Common myeloid progenitor, CD34-positive (primary cell): ENCODE measurements at regions not wholly inside any gene's neighbourhood (a gene's known extent, or its start where the extent isn't known, plus 50 kb on each side); places are given as distances from the start of the nearest gene placed in this dataset.

Experiments
- CTCF ChIA-PET: fragments of 350-600 bp; sonication (Branson Sonifier 250); formaldehyde crosslinking; loops from one replicate; lab custom pipeline; 2021; ENCODE audit warnings: antibody characterized with exemption; lab: Charles Lee
- POLR2A ChIA-PET: fragments of 350-600 bp; sonication (Branson Sonifier 250); formaldehyde crosslinking; loops from one replicate; lab custom pipeline; 2021; ENCODE audit warnings: antibody characterized with exemption; lab: Charles Lee
- DNase-seq, 3 donors: peaks; one replicate each; pipeline versions ENCODE4 v3.0.0 to v3.0.0-alpha.2; 2013
- H3K27ac ChIP-seq, 2 experiments: 1 replicate in 1 of 2; 2 replicates in 1 of 2; pipeline ENCODE4 v1.7.0; 2013; ENCODE audit warnings: inconsistent platforms in 2 of 2, low read length in 2 of 2, mild to moderate bottlenecking in 2 of 2, low read depth in 1 of 2, moderate library complexity in 1 of 2; ENCODE audit not compliant: severe bottlenecking in 2 of 2, insufficient read depth in 1 of 2, poor library complexity in 1 of 2
- H3K27me3 ChIP-seq, 5 experiments: replicated peaks in 2 of 5; 1 replicate in 3 of 5; 2 replicates in 2 of 5; pipeline versions ENCODE4 v1.6.1 to v1.7.0; 2013; ENCODE audit warnings: low read length in 4 of 5, mild to moderate bottlenecking in 2 of 5, moderate library complexity in 2 of 5, inconsistent platforms in 1 of 5; ENCODE audit not compliant: insufficient read depth in 5 of 5, control insufficient read depth in 4 of 5
- H3K36me3 ChIP-seq, 4 experiments: 1 replicate in 2 of 4; 2 replicates in 2 of 4; pipeline versions ENCODE4 v1.6.1 to v1.7.0; 2013; ENCODE audit warnings: low read length in 3 of 4, control low read depth in 1 of 4, mild to moderate bottlenecking in 1 of 4; ENCODE audit not compliant: control insufficient read depth in 4 of 4, insufficient read depth in 4 of 4
- H3K4me1 ChIP-seq, 4 experiments: 1 replicate in 3 of 4; 2 replicates in 1 of 4; pipeline versions ENCODE4 v1.6.1 to v1.7.1; 2013; ENCODE audit warnings: low read length in 3 of 4, mild to moderate bottlenecking in 3 of 4, control low read depth in 1 of 4, inconsistent platforms in 1 of 4, moderate library complexity in 1 of 4; ENCODE audit not compliant: control insufficient read depth in 4 of 4, insufficient read depth in 4 of 4; ENCODE audit errors: control extremely low read depth in 1 of 4
- H3K4me3 ChIP-seq, 7 experiments: 1 replicate in 4 of 7; 2 replicates in 3 of 7; pipeline versions ENCODE4 v1.5.1 to v1.7.0; 2013; ENCODE audit warnings: mild to moderate bottlenecking in 7 of 7, low read length in 6 of 7, moderate library complexity in 6 of 7, inconsistent platforms in 2 of 7, low read depth in 2 of 7, control low read depth in 1 of 7; ENCODE audit not compliant: insufficient read depth in 4 of 7, control insufficient read depth in 1 of 7; ENCODE audit errors: extremely low read depth in 1 of 7
- H3K9me3 ChIP-seq, 5 experiments: 1 replicate in 4 of 5; 2 replicates in 1 of 5; pipeline versions ENCODE4 v1.6.1 to v1.7.1; 2013; ENCODE audit warnings: low read length in 4 of 5, mild to moderate bottlenecking in 2 of 5, inconsistent platforms in 1 of 5, low read depth in 1 of 5, moderate library complexity in 1 of 5; ENCODE audit not compliant: control insufficient read depth in 4 of 5, insufficient read depth in 2 of 5; ENCODE audit errors: control extremely low read depth in 1 of 5
- WGBS: methylation state at CpG from one replicate; pipeline ENCODE4 v1.1.5; 2013; ENCODE audit not compliant: insufficient coverage; 5-methylcytosine and 5-hydroxymethylcytosine counted together

- no peak overlapping the region for H3K27ac ChIP-seq
- no peaks in the 10 kb centered on the region for H3K4me1 ChIP-seq
- H3K36me3 ChIP-seq = no peaks in the 10 kb centered on the region
- POLR2A ChIA-PET = no interaction called here
- WGBS = 76% methylated on average over 4 of the region's 4 CpGs
- no peaks in the 10 kb centered on the region for H3K9me3 ChIP-seq
- peaks cover 0 to 3% (median 0%) of the 10 kb centered on the region in 5 experiments for H3K27me3 ChIP-seq
- CTCF ChIA-PET = no interaction called here
- DNase-seq = no peak
- H3K4me3 ChIP-seq = no peak overlapping the region
Observed at GRCh38 chr6:51495096-51495495, 592.3 kb downstream of the PKHD1 start.

GRCh38 chr6:51495610-51496396 is 591.6 kb downstream of the PKHD1 start:
- H3K9me3 ChIP-seq = no peaks in the 10 kb centered on the region
- H3K36me3 ChIP-seq = no peaks in the 10 kb centered on the region
- CTCF ChIA-PET = interaction anchor here (1.2 kb wide), 1 partner anchor 27 kb away, joined by 3 read pairs; no protein-coding TSS in a partner anchor
- peaks cover 0 to 3% (median 0%) of the 10 kb centered on the region in 5 experiments for H3K27me3 ChIP-seq
- no peak for DNase-seq
- H3K4me1 ChIP-seq = no peaks in the 10 kb centered on the region
- H3K27ac ChIP-seq = no peak overlapping the region
- POLR2A ChIA-PET = no interaction called here
- WGBS = 63% methylated on average over 3 of the region's 3 CpGs
- H3K4me3 ChIP-seq = no peak overlapping the region

- Histone ChIP-seq H3K4me1 (no peaks in the 10 kb centered on the region), H3K4me3 (no peak overlapping the region), H3K27me3 (no peaks in the 10 kb centered on the region), H3K9me3 (no peaks in the 10 kb centered on the region), H3K36me3 (no peaks in the 10 kb centered on the region), H3K27ac (no peak overlapping the region)
- ChIA-PET POLR2A (no interaction called here), CTCF (no interaction called here)
- DNase-seq = no peak
- 57% methylated on average over 1 of the region's 1 CpG for WGBS
Observed at GRCh38 chr6:51502996-51503395, 584.4 kb downstream of the PKHD1 start.

DNA sequence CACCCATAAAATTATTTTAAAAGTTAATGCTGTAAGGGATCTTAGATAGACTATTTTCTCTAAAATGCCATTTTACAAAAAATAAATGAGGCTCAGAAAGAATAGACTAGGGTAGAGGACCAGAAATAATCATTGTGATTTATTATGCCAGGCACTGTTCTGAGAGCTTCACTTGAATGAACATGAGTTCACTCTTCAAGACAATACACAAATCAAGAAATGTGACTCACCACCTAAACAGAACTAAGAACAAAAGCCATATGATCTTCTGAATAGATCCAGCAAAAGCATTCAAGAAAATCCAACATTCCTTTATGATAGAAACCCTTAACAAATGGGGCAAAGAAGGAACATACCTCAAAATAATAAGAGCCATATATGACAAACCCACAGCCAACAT is 582.0 kb downstream of the PKHD1 start:
- Histone ChIP-seq H3K27ac (no peak overlapping the region), H3K9me3 (no peaks in the 10 kb centered on the region), H3K36me3 (no peaks in the 10 kb centered on the region), H3K27me3 (no peaks in the 10 kb centered on the region), H3K4me1 (no peaks in the 10 kb centered on the region), H3K4me3 (no peak overlapping the region)
- POLR2A ChIA-PET = no interaction called here
- CTCF ChIA-PET = interaction anchor here (1.0 kb wide), 1 partner anchor 16 kb away, joined by 3 read pairs; no protein-coding TSS in a partner anchor
- DNase-seq = no peak

- Histone ChIP-seq H3K27ac (no peak overlapping the region), H3K4me3 (no peak overlapping the region), H3K27me3 (no peaks in the 10 kb centered on the region), H3K4me1 (no peaks in the 10 kb centered on the region), H3K36me3 (no peaks in the 10 kb centered on the region), H3K9me3 (no peaks in the 10 kb centered on the region)
- no CpG with 5 or more reads among the region's 5 CpGs for WGBS
- ChIA-PET POLR2A (no interaction called here), CTCF (no interaction called here)
- DNase-seq = no peak
Observed at GRCh38 chr6:51509597-51509996, 577.8 kb downstream of the PKHD1 start.

DNA sequence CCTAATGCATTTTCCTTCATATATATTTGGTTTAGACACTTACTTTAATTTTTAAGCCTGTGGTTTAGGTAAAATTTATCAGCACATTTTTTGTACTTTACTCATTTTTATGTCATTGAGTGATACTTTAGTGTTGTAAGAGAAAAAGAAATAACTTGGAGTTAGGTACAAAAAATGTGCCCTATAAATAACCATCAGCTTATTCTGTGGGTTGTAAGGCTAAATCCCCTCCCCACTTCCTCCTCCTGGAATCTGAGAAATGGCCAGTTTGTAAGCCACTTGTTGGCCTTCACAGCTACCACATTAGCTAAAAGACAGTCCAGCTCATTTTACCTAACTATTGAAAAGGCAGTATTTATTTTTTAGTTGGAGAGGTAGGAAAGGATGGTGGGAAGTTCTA is 576.3 kb downstream of the PKHD1 start:
- no peaks in the 10 kb centered on the region for H3K4me1 ChIP-seq
- CTCF ChIA-PET = no interaction called here

DNA sequence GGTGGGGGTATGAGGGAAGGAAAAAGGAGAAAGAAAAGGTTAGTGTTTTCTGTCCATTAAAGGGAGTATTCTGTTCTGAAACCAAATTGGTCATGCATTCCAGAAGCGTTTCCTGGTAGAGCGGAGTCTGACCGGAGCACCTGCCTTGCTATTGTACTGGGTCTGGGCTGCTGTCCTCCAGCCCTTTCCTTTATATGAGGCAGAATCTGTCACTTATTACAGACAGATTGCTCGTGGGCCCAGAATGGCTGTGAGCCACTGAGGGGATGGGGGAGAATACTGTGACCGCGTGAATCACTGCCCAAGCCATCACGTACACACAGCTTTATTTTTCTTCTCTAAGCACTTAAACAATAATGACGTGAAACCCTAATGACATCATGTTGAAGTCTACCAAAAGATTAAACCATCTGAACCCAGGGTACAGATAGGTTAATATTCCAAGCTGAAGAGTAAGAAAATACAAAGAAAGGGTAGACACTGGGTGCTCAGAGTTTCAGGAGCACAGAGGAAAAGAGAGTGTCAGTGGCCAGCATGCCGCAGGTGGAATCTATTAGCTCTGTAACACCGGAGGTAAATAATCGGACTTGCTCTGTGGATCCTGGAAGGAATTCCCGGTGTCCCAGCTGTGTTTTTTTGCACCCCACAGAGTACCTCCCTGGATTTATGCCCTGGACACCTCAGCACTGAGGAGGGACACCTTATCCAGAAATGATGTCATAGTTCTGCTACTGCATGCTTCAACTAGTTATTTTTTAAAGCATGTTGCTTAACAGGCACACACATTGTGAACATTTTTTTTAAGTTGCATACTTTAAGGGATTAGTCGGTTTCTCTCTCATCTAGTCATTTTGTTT is 573.3 kb downstream of the PKHD1 start:
- DNase-seq = no peak
- WGBS = 83% methylated on average over 8 of the region's 13 CpGs
- Histone ChIP-seq H3K27ac (no peak overlapping the region), H3K36me3 (no peaks in the 10 kb centered on the region), H3K4me3 (no peak overlapping the region), H3K27me3 (no peaks in the 10 kb centered on the region), H3K4me1 (no peaks in the 10 kb centered on the region), H3K9me3 (no peaks in the 10 kb centered on the region)
- ChIA-PET POLR2A (no interaction called here), CTCF (no interaction called here)

More for the DNA sequence above, 576.3 kb downstream of the PKHD1 start:
- DNase-seq = no peak
- Histone ChIP-seq H3K36me3 (no peaks in the 10 kb centered on the region), H3K27me3 (no peaks in the 10 kb centered on the region), H3K4me3 (no peak overlapping the region), H3K9me3 (no peaks in the 10 kb centered on the region), H3K27ac (no peak overlapping the region)
- POLR2A ChIA-PET = no interaction called here
